Endothelial cell of umbilical vein (primary cell): ENCODE measurements at regions not wholly inside any gene's neighbourhood (a gene's known extent, or its start where the extent isn't known, plus 50 kb on each side); places are given as distances from the start of the nearest gene placed in this dataset.

Experiments
- BruUV-seq: library from RNA; stranded (reverse); fragments of 400-500 nt; replicated peaks from 2 replicates; lab custom pipeline; 2021; lab: Mats Ljungman, UMichigan
- CTCF ChIA-PET: fragments of 300-600, 350-600 bp; sonication (Branson Sonifier 250); formaldehyde crosslinking; loops from one replicate; lab custom pipeline; 2021; ENCODE audit warnings: antibody characterized with exemption, inconsistent platforms; lab: Charles Lee
- POLR2A ChIA-PET: fragments of 300-600, 350-600 bp; sonication (Branson Sonifier 250); formaldehyde crosslinking; loops from one replicate; lab custom pipeline; 2021; ENCODE audit warnings: antibody characterized with exemption, inconsistent platforms; lab: Charles Lee
- DNase-seq: peaks from one replicate; pipeline ENCODE4 v3.0.0-alpha.2; 2011; ENCODE audit warnings: low read depth, low spot score
- FAIRE-seq: peaks from 2 replicates; lab custom pipeline; 2011; peaks lifted over from hg19 to GRCh38; lab: Jason Lieb, UNC
- H2AFZ ChIP-seq: 2 replicates; pipeline ENCODE4 v1.6.0; 2012; ENCODE audit warnings: low read depth, low read length, control low read depth, inconsistent platforms
- H3K27ac ChIP-seq: 2 replicates; pipeline ENCODE4 v1.5.1; 2011; ENCODE audit warnings: low read depth, mild to moderate bottlenecking, control low read depth, low read length, moderate library complexity; ENCODE audit not compliant: insufficient read depth
- H3K27me3 ChIP-seq, 2 experiments: 2 replicates each; pipeline versions ENCODE4 v1.6.0 to v1.6.1; 2011; ENCODE audit warnings: low read length in 2 of 2, mixed read lengths in 1 of 2; ENCODE audit not compliant: control insufficient read depth in 2 of 2, insufficient read depth in 2 of 2
- H3K36me3 ChIP-seq, 2 experiments: 2 replicates in 1 of 2; 3 replicates in 1 of 2; pipeline ENCODE4 v1.5.1; 2011; ENCODE audit warnings: low read length in 2 of 2, mild to moderate bottlenecking in 1 of 2, moderate library complexity in 1 of 2; ENCODE audit not compliant: control insufficient read depth in 2 of 2, insufficient read depth in 2 of 2; ENCODE audit errors: extremely low read depth in 1 of 2
- H3K4me1 ChIP-seq: 3 replicates; pipeline ENCODE4 v1.5.1; 2011; ENCODE audit warnings: mild to moderate bottlenecking, low read length; ENCODE audit not compliant: control insufficient read depth, insufficient read depth; ENCODE audit errors: extremely low read depth
- H3K4me2 ChIP-seq: 2 replicates; pipeline ENCODE4 v1.6.1; 2011; ENCODE audit warnings: low read length, control low read depth, mixed read lengths; ENCODE audit not compliant: insufficient read depth
- H3K4me3 ChIP-seq, 3 experiments: fragments of 200-600 bp in 1 of 3; sonication (generic), shearing (Covaris generic) in 1 of 3; replicated peaks in 1 of 3; 2 replicates each; pipeline ENCODE4 v1.5.1; 2011 to 2016; ENCODE audit warnings: control low read depth in 3 of 3, low read length in 3 of 3, mild to moderate bottlenecking in 2 of 3, inconsistent platforms in 1 of 3, low read depth in 1 of 3, moderate library complexity in 1 of 3; ENCODE audit not compliant: insufficient read depth in 1 of 3
- H3K79me2 ChIP-seq: 2 replicates; pipeline ENCODE4 v1.6.0; 2012; ENCODE audit warnings: low read length, inconsistent platforms; ENCODE audit not compliant: control insufficient read depth, insufficient read depth
- H3K9ac ChIP-seq: replicated peaks from 2 replicates; pipeline ENCODE3; 2011; ENCODE audit warnings: low read length, control low read depth; ENCODE audit not compliant: insufficient read depth; ENCODE audit errors: extremely low read depth
- H3K9me1 ChIP-seq: replicated peaks from 3 replicates; pipeline ENCODE4 v1.6.0; 2011; ENCODE audit warnings: mild to moderate bottlenecking, low read length; ENCODE audit not compliant: control insufficient read depth, insufficient read depth; ENCODE audit errors: extremely low read depth
- H3K9me3 ChIP-seq: replicated peaks from 2 replicates; pipeline ENCODE4 v1.5.1; 2012; ENCODE audit warnings: low read length, inconsistent platforms; ENCODE audit not compliant: control insufficient read depth, insufficient read depth
- H4K20me1 ChIP-seq: replicated peaks from 2 replicates; pipeline ENCODE3; 2011; ENCODE audit warnings: mild to moderate bottlenecking, low read length; ENCODE audit not compliant: control insufficient read depth, insufficient read depth; ENCODE audit errors: extremely low read depth
- EZH2 ChIP-seq: IDR thresholded peaks from 2 replicates; pipeline ENCODE4 v1.6.1; 2012; ENCODE audit warnings: borderline replicate concordance, low read depth, mild to moderate bottlenecking, moderate library complexity, low read length, inconsistent platforms; ENCODE audit not compliant: severe bottlenecking
- FOS ChIP-seq: IDR thresholded peaks from 2 replicates; pipeline ENCODE4 v1.6.1; 2011; ENCODE audit warnings: mild to moderate bottlenecking, low read length, moderate library complexity, borderline replicate concordance; ENCODE audit not compliant: insufficient read depth
- GATA2 ChIP-seq: IDR thresholded peaks from 2 replicates; pipeline ENCODE4 v1.7.0; 2011; ENCODE audit warnings: low read depth, mild to moderate bottlenecking, moderate library complexity, mixed read lengths, low read length; ENCODE audit not compliant: insufficient read length, insufficient read depth
- JUN ChIP-seq: IDR thresholded peaks from 2 replicates; pipeline ENCODE4 v1.6.1; 2011; ENCODE audit warnings: borderline replicate concordance, low read depth; ENCODE audit not compliant: insufficient read length, insufficient read depth
- MYC ChIP-seq: IDR thresholded peaks from one replicate; pipeline ENCODE4 v1.6.1; 2011; ENCODE audit warnings: mild to moderate bottlenecking, low read depth, low read length
- POLR2A ChIP-seq: IDR thresholded peaks from 2 replicates; pipeline ENCODE4 v1.6.1; 2012; ENCODE audit warnings: low read depth, mild to moderate bottlenecking, control low read depth, low read length
- POLR2AphosphoS5 ChIP-seq: IDR thresholded peaks from 2 replicates; pipeline ENCODE4 v1.6.1; 2012; ENCODE audit warnings: low read depth, mild to moderate bottlenecking, control low read depth, low read length, moderate library complexity; ENCODE audit not compliant: insufficient read depth
- dilution Hi-C: fragments of 300-500 bp; cut with MboI; formaldehyde crosslinking; loops from one replicate; pipeline ENCODE4 v1.15.0; 2019; ENCODE audit warnings: low sequenced_read_pairs; ENCODE audit not compliant: extremely low pct_ligation_motif_present
- intact Hi-C: fragments of 100-400 bp; cut with micrococcal nuclease; formaldehyde crosslinking; loops from one replicate; pipeline ENCODE4 v1.10.0; 2022
- TF ChIP-seq, protein P1 (sequence below): IDR thresholded peaks from 2 replicates; pipeline ENCODE4 v1.6.1; 2011; ENCODE audit not compliant: insufficient read depth, insufficient read length
- TF ChIP-seq, protein P2 (sequence below), 2 donors: IDR thresholded peaks; 1 replicate in 1 of 2; 2 replicates in 1 of 2; pipeline ENCODE4 v1.5.1; 2011; ENCODE audit warnings: low read length in 2 of 2, mild to moderate bottlenecking in 2 of 2, moderate library complexity in 2 of 2, control low read depth in 1 of 2, inconsistent platforms in 1 of 2, low read depth in 1 of 2; ENCODE audit not compliant: insufficient read depth in 1 of 2; ENCODE audit errors: extremely low read depth in 1 of 2

DNA sequence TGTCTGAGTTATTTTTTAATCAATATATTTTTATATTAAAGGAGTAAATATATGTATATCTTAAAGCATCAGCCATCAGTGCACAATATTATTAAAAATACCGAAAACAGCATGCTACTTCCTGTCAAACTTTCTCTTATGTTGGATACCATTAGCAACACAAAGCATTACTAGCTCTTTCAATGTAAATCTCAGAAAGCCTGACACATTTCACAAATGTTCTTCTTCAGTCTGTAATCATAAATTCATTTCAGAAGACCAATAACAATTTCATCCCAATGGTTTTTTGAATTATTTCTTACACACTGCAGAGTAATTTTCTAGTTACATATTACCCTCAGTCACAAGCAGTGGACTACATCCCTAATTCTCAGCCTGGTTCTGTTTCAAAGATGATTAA, 226.9 kb downstream of the LRRK2 start:
- no peaks in the 10 kb centered on the region for H3K27me3 ChIP-seq
- no peak overlapping the region for H3K27ac ChIP-seq
- FAIRE-seq, result no peak
- TF ChIP-seq EZH2 (no peak), JUN (no peak), FOS (no peak), POLR2A (no peak), GATA2 (no peak), POLR2AphosphoS5 (no peak), MYC (no peak)
- TF ChIP-seq, protein P1, sequence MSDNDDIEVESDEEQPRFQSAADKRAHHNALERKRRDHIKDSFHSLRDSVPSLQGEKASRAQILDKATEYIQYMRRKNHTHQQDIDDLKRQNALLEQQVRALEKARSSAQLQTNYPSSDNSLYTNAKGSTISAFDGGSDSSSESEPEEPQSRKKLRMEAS, result no peak
- TF ChIP-seq, protein P2, sequence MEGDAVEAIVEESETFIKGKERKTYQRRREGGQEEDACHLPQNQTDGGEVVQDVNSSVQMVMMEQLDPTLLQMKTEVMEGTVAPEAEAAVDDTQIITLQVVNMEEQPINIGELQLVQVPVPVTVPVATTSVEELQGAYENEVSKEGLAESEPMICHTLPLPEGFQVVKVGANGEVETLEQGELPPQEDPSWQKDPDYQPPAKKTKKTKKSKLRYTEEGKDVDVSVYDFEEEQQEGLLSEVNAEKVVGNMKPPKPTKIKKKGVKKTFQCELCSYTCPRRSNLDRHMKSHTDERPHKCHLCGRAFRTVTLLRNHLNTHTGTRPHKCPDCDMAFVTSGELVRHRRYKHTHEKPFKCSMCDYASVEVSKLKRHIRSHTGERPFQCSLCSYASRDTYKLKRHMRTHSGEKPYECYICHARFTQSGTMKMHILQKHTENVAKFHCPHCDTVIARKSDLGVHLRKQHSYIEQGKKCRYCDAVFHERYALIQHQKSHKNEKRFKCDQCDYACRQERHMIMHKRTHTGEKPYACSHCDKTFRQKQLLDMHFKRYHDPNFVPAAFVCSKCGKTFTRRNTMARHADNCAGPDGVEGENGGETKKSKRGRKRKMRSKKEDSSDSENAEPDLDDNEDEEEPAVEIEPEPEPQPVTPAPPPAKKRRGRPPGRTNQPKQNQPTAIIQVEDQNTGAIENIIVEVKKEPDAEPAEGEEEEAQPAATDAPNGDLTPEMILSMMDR (IDR thresholded peaks at IDR 0.05; ENCODE audit: extremely low read depth in 1 of 2, insufficient read depth in 1 of 2, low read depth in 1 of 2, low read length in 2 of 2), result no peak
- dilution Hi-C loops (no loop called here), intact Hi-C loops (loop anchor here (5.0 kb wide), 1 partner anchor 1251 kb away; no protein-coding TSS in a partner anchor)
- H3K9me1 ChIP-seq, result no peaks in the 10 kb centered on the region
- ChIA-PET POLR2A (no interaction called here), CTCF (no interaction called here)
- no peaks in the 10 kb centered on the region for H4K20me1 ChIP-seq
- H3K4me3 ChIP-seq, result no peak overlapping the region
- DNase-seq, result no peak
- H3K4me1 ChIP-seq, result no peaks in the 10 kb centered on the region
- H3K79me2 ChIP-seq, result no peaks in the 10 kb centered on the region
- BruUV-seq, result no TSS peak
- no peaks in the 10 kb centered on the region for H3K9me3 ChIP-seq
- H2AFZ ChIP-seq, result no peak overlapping the region
- no peak overlapping the region for H3K4me2 ChIP-seq
- H3K9ac ChIP-seq, result no peak overlapping the region
- no peaks in the 10 kb centered on the region for H3K36me3 ChIP-seq
